GM23338 (cell line): ENCODE measurements at regions not wholly inside any gene's neighbourhood (a gene's known extent, or its start where the extent isn't known, plus 50 kb on each side); places are given as distances from the start of the nearest gene placed in this dataset.

Experiments
- ATAC-seq: fragments of 200-7000 bp; cut with Tn5 transposase; 3 replicates; pipeline ENCODE4 v1.9.1; 2020
- DNase-seq: peaks from one replicate; pipeline ENCODE4 v3.0.0-alpha.2; 2015; ENCODE audit warnings: low spot score
- H2AFZ ChIP-seq: fragments of 200-600 bp; sonication (generic); 2 replicates; pipeline ENCODE4 v1.8.0; 2016; ENCODE audit warnings: antibody characterized with exemption, mild to moderate bottlenecking, moderate library complexity
- H3F3A ChIP-seq: fragments of 200-600 bp; sonication (generic); replicated peaks from 2 replicates; pipeline ENCODE4 v1.8.0; 2017; ENCODE audit warnings: antibody characterized with exemption, mixed run types, low read depth
- H3K27ac ChIP-seq: fragments of 200-600 bp; sonication (generic); 2 replicates; pipeline ENCODE4 v1.6.1; 2016; ENCODE audit warnings: low read depth
- H3K27me3 ChIP-seq: fragments of 200-600 bp; sonication (generic); 2 replicates; pipeline ENCODE4 v1.8.0; 2016; ENCODE audit warnings: mild to moderate bottlenecking, mixed run types, moderate library complexity; ENCODE audit not compliant: insufficient read depth
- H3K36me3 ChIP-seq: fragments of 200-600 bp; sonication (generic); 2 replicates; pipeline ENCODE4 v1.8.0; 2016; ENCODE audit warnings: mild to moderate bottlenecking; ENCODE audit not compliant: insufficient read depth
- H3K4me1 ChIP-seq: fragments of 200-600 bp; sonication (generic); 2 replicates; pipeline ENCODE4 v1.8.0; 2016; ENCODE audit warnings: mild to moderate bottlenecking, moderate library complexity; ENCODE audit not compliant: insufficient read depth
- H3K4me2 ChIP-seq: fragments of 200-600 bp; sonication (generic); 2 replicates; pipeline ENCODE4 v1.7.1; 2017; ENCODE audit warnings: mixed run types
- H3K4me3 ChIP-seq: fragments of 200-600 bp; sonication (generic); 2 replicates; pipeline ENCODE4 v1.6.1; 2016; ENCODE audit warnings: mixed run types
- H3K79me2 ChIP-seq: fragments of 200-600 bp; sonication (generic); replicated peaks from 2 replicates; pipeline ENCODE4 v1.8.0; 2017; ENCODE audit warnings: mild to moderate bottlenecking; ENCODE audit not compliant: insufficient read depth
- H3K9me2 ChIP-seq: fragments of 200-600 bp; sonication (generic); 2 replicates; pipeline ENCODE4 v1.8.0; 2017; ENCODE audit not compliant: insufficient read depth
- H4K20me1 ChIP-seq: fragments of 200-600 bp; sonication (generic); replicated peaks from 2 replicates; pipeline ENCODE4 v1.8.0; 2017; ENCODE audit warnings: mild to moderate bottlenecking; ENCODE audit not compliant: insufficient read depth
- H3K27ac Mint-ChIP-seq: 2 replicates; pipeline ENCODE4 v1.8.0; 2020; ENCODE audit warnings: inconsistent platforms, mild to moderate bottlenecking, moderate library complexity, mixed read lengths
- H3K27me3 Mint-ChIP-seq: 3 replicates; pipeline ENCODE4 v1.8.0; 2022; ENCODE audit warnings: low read depth, mild to moderate bottlenecking, moderate library complexity, mixed read lengths, inconsistent platforms; ENCODE audit not compliant: insufficient read depth, poor library complexity
- H3K36me3 Mint-ChIP-seq: 3 replicates; pipeline ENCODE4 v1.8.0; 2021; ENCODE audit warnings: low read depth, mild to moderate bottlenecking, inconsistent platforms, moderate library complexity, mixed read lengths
- H3K4me1 Mint-ChIP-seq: 3 replicates; pipeline ENCODE4 v1.8.0; 2020; ENCODE audit warnings: mild to moderate bottlenecking, inconsistent platforms, mixed read lengths
- H3K4me3 Mint-ChIP-seq: 3 replicates; pipeline ENCODE4 v1.8.0; 2021; ENCODE audit warnings: moderate library complexity, mild to moderate bottlenecking, inconsistent platforms, mixed read lengths
- H3K9me3 Mint-ChIP-seq: 3 replicates; pipeline ENCODE4 v1.8.0; 2020; ENCODE audit warnings: moderate library complexity, mild to moderate bottlenecking, inconsistent platforms, mixed read lengths
- CTCF ChIP-seq, 2 experiments: fragments of 200-600 bp in 1 of 2; sonication (generic) in 1 of 2; conservative IDR thresholded peaks; 2 replicates each; pipeline versions ENCODE4 v1.5.1 to v1.6.1; 2016 to 2017; ENCODE audit warnings: antibody characterized with exemption in 2 of 2, low read depth in 2 of 2, mild to moderate bottlenecking in 2 of 2, moderate library complexity in 1 of 2
- EZH2 ChIP-seq: fragments of 200-600 bp; sonication (generic); IDR thresholded peaks from one replicate; pipeline ENCODE4 v1.8.0; 2017; ENCODE audit warnings: antibody characterized with exemption, mild to moderate bottlenecking, low read depth; ENCODE audit not compliant: unreplicated experiment
- EZH2phosphoT487 ChIP-seq: fragments of 200-600 bp; sonication (generic); IDR thresholded peaks from one replicate; pipeline ENCODE4 v1.8.1; 2018; ENCODE audit warnings: antibody characterized with exemption; ENCODE audit not compliant: unreplicated experiment
- JUNB ChIP-seq: IDR thresholded peaks from one replicate; pipeline ENCODE4 v1.6.1; 2016; ENCODE audit warnings: antibody characterized with exemption; ENCODE audit not compliant: unreplicated experiment
- NANOG ChIP-seq: IDR thresholded peaks from 2 replicates; pipeline ENCODE4 v1.6.1; 2016; ENCODE audit warnings: antibody characterized with exemption, borderline replicate concordance
- STAT1 ChIP-seq: IDR thresholded peaks from one replicate; pipeline ENCODE4 v1.6.1; 2016; ENCODE audit warnings: antibody characterized with exemption; ENCODE audit not compliant: unreplicated experiment
- ZNF462 ChIP-seq: fragments of 250-450 bp; sonication (Bioruptor Pico); IDR thresholded peaks from 2 replicates; pipeline ENCODE4 v1.5.0; 2020; ENCODE audit warnings: mild to moderate bottlenecking, moderate library complexity

GRCh38 chr3:76679541-76679940, 360.4 kb upstream of the ROBO2 start:
- DNase-seq (peak; percentile 42), ATAC-seq (no peak)
- no peaks in the 10 kb centered on the region for H4K20me1 ChIP-seq
- H3K4me3 Mint-ChIP-seq = no peak overlapping the region
- H2AFZ ChIP-seq = no peak overlapping the region
- TF ChIP-seq EZH2 (no peak), STAT1 (no peak), ZNF462 (CRISPR knock-in tag) (no peak), EZH2phosphoT487 (no peak), CTCF (conservative IDR thresholded peaks at IDR 0.05; ENCODE audit: low read depth in 2 of 2) (peak in 1 of 2 experiments; percentile 54; a peak in 3 of 4 replicates), JUNB (no peak), NANOG (no peak)
- no peak overlapping the region for H3K27ac Mint-ChIP-seq
- no peak overlapping the region for H3K4me3 ChIP-seq
- no peaks in the 10 kb centered on the region for H3K36me3 ChIP-seq
- no peaks in the 10 kb centered on the region for H3K9me2 ChIP-seq
- no peak overlapping the region for H3K4me2 ChIP-seq
- no peaks in the 10 kb centered on the region for H3K79me2 ChIP-seq
- no peaks in the 10 kb centered on the region for H3K9me3 Mint-ChIP-seq
- peaks cover 26% of the 10 kb centered on the region for H3K4me1 Mint-ChIP-seq
- no peaks in the 10 kb centered on the region for H3K36me3 Mint-ChIP-seq
- H3K27me3 ChIP-seq = no peaks in the 10 kb centered on the region
- no peaks in the 10 kb centered on the region for H3K27me3 Mint-ChIP-seq
- no peak overlapping the region for H3K27ac ChIP-seq
- peaks cover 18% of the 10 kb centered on the region for H3K4me1 ChIP-seq
- no peaks in the 10 kb centered on the region for H3F3A ChIP-seq
